HG03469 (cell line): ENCODE measurements at regions not wholly inside any gene's neighbourhood (a gene's known extent, or its start where the extent isn't known, plus 50 kb on each side); places are given as distances from the start of the nearest gene placed in this dataset.

Source experiments
- ATAC-seq: cut with Tn5 transposase; IDR thresholded peaks from one replicate; pipeline ENCODE4 v1.9.1; 2021; ENCODE audit warnings: mild to moderate bottlenecking, moderate library complexity, moderate number of reproducible peaks; ENCODE audit not compliant: unreplicated experiment

DNA sequence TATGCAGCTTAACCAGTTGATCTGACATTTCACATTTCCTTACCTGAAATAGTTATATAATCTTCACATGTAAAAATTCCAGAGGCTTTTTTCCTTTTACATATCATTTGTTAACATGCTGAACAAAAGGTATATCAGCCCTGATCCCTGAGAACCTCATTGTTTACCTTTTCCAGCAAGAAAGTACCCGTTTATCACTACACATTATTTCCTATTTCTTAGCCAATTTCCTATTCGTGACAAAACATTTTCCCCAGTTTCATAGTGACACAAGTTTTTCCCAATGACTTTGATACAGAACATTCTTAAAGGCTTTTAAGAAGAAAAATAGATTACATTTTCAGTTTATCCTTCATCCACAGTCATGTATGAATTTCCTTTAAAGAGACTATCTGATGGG lies 86.6 kb upstream of the DKK2 start:
- ATAC-seq, result no peak

- no peak for ATAC-seq
These were observed 84.5 kb upstream of the DKK2 start for GRCh38 chr4:107120661-107121060.

DNA sequence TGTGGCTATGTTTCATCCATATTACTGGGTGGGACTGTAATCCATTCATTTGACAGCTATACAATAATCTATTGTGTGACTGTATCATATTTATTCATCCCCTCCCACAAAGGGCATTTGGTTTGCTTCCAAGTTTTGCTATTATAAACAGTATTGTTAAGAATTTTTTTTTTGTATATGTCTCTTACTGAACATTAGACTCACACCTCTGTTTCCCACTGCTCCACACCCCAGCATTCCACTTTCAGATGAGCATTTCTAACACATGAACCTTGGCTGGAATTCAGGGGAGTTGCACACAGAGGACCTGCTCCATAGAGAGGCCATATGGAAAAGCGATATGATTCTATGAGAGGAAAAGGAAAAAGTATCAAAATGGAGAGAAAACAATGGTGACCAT lies 81.6 kb upstream of the DKK2 start:
- no peak for ATAC-seq

GRCh38 chr4:107115185-107115847 lies 79.2 kb upstream of the DKK2 start:
- ATAC-seq, result no peak

DNA sequence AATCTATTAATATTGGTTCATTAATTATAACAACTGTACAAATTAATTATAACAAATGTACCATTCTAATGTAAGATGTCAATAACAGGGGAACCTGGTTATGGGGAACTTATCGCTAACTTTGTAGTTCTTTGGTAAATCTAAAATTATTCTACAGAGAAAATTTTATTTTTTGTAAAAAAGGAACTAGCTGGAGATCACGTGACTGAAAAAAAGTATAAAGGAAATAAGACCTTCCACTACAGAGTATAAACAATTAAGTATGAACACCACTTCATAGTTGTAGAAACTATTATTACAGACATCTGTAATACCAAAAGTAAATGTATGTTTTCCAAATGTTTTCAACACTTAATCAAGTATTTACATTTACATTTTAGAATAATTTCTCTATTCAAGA lies 77.9 kb upstream of the DKK2 start:
- no peak for ATAC-seq

DNA sequence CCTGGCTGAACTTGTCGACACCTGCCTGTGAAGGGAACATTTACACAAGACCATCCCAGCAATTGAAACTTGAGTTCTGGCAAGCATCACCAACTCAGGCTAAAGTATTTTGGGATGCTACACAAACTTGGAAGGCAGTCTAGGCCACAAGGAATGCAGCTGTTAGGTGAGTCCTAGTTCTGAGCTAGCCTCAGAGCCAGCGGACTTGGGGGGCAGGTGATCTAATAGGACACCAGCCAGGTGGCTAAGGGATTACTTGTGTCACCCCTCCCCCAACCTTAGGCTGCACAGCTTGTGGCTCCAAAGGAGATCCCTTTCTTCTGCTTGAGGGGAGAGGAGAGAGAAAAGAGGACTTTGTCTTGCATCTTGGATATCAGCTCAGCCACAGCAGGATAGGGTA lies 62.3 kb upstream of the DKK2 start:
- ATAC-seq, result no peak

DNA sequence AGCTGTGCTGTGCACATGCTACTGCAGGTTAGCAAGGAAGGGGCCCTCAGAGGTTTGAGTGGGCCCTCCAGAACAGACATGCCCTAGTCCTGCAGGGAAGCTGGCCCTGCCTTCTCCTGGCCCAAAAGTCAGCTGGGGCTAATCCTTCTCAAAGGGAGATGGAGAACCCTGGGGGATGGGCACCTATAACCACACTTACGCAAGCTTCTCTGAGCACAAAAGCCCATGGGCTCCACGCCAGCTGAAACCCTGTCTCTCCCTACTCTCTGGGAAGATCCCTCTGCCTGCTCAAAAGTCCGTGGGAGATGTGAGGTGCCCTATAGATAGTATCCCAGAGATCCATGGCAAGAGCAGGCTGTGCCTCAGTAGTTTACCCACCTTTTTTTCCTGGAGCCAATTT lies 58.9 kb upstream of the DKK2 start:
- no peak for ATAC-seq

DNA sequence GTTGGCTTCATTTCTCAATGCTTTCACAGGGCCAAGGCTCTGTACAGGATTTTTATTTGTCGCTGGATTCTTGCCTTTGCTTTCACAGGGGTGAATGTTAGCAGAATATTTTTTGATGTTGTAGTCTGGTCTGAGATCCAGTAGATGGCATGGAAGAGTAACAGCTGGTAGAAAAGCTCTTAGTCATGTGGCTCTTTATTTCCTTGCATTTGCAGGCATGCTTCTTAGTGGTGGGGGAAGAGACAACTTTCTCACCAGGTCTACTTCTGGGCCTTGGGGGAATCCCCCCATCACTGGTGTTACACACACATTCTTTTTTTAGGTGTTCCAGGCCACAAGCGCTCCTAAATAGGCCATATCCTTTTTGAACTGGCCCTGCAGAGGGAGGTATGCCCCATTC lies 58.2 kb upstream of the DKK2 start:
- ATAC-seq, result peak; percentile 90
